Sigmoid colon (tissue), 6 donors: ENCODE measurements at regions not wholly inside any gene's neighbourhood (a gene's known extent, or its start where the extent isn't known, plus 50 kb on each side); places are given as distances from the start of the nearest gene placed in this dataset.

ENCODE experiments used
- DNase-seq: peaks from one replicate; pipeline ENCODE4 v3.0.0-alpha.2; 2019
- H3K27ac ChIP-seq, 4 donors: fragments of 200-600 bp; sonication (generic); one replicate each; pipeline ENCODE4 v1.5.1; 2016 to 2019; ENCODE audit warnings: mild to moderate bottlenecking in 1 of 4
- H3K27me3 ChIP-seq, 3 donors: fragments of 200-600 bp; sonication (generic); one replicate each; pipeline ENCODE4 v1.5.1; 2019; ENCODE audit warnings: mild to moderate bottlenecking in 1 of 3
- H3K36me3 ChIP-seq, 4 donors: fragments of 200-600 bp; sonication (generic); one replicate each; pipeline ENCODE4 v1.5.1; 2016 to 2019
- H3K4me1 ChIP-seq, 4 donors: fragments of 200-600 bp; sonication (generic); one replicate each; pipeline ENCODE4 v1.5.1; 2017 to 2019
- H3K4me3 ChIP-seq, 4 donors: fragments of 200-600 bp; sonication (generic); one replicate each; pipeline ENCODE4 v1.5.1; 2017 to 2019; ENCODE audit warnings: mild to moderate bottlenecking in 2 of 4, moderate library complexity in 1 of 4
- H3K9me3 ChIP-seq, 4 donors: fragments of 200-600 bp in 3 of 4; sonication (generic) in 3 of 4; one replicate each; pipeline versions ENCODE4 v1.5.1 to v1.6.1; 2013 to 2019
- EP300 ChIP-seq, 4 donors: sonication (generic); formaldehyde crosslinking; IDR thresholded peaks; one replicate each; pipeline ENCODE4 v1.6.1; 2017; ENCODE audit warnings: antibody characterized with exemption in 4 of 4
- POLR2A ChIP-seq, 2 donors: fragments of 450-650 bp; IDR thresholded peaks; one replicate each; pipeline ENCODE4 v1.6.1; 2016; ENCODE audit warnings: antibody characterized with exemption in 2 of 2, mild to moderate bottlenecking in 2 of 2, moderate library complexity in 2 of 2
- POLR2AphosphoS5 ChIP-seq, 4 donors: sonication (generic); formaldehyde crosslinking; IDR thresholded peaks; one replicate each; pipeline ENCODE4 v1.6.1; 2017; ENCODE audit warnings: antibody characterized with exemption in 4 of 4
- WGBS, 2 donors: extraction: QIAGEN DNeasy Blood & Tissue Kit; methylation state at CpG; one replicate each; pipeline ENCODE4 v1.1.7; 2013; 5-methylcytosine and 5-hydroxymethylcytosine counted together
- intact Hi-C: fragments of 100-400 bp; cut with DNase I; formaldehyde crosslinking; loops from one replicate; pipeline ENCODE4 v1.15.1; 2023
- TF ChIP-seq, protein P1 (sequence below), 4 experiments: fragments of 450-650 bp in 3 of 4; fragments of 200-600 bp in 1 of 4; IDR thresholded peaks; one replicate each; pipeline ENCODE4 v1.5.1; 2016 to 2019; ENCODE audit warnings: antibody characterized with exemption in 4 of 4, mild to moderate bottlenecking in 3 of 4, moderate library complexity in 2 of 4
- donor health status: healthy with polysubstance abuse.
- donor health status: healthy.

DNA sequence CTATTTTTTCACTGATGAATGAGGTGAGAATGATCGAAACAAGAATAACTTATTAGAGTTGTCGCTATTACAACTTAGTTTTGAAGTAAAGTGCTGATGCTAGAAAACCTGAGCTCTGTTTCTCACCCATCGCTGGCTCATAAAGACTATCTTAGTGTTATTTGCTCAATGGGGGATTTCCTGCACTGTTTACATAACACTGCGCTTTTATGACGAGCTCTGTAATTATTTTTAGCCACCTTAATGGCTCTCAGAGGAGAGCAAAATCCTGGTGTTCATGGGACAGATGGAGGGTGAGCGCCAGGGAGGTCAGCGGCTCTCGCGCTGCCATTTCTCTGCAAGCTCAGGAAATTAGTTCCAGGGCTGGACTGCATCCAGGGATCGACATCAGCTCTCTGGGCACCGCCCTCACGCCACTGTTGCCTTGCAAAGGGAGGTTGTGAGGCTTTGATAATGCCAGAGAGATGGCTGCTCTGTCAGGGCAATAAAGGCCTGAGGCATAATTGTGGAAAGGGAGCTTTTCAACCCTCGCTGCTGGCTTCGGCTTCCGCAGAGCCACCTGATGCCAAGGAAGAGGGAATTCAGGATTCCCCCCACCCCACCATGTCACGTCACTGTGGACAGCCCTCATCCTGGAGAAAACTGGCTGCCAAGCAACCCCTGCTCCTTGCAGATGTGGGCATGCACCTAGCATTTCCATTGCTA lies 72.0 kb downstream of the DACT2 start:
- Histone ChIP-seq H3K27me3 (no peaks in the 10 kb centered on the region), H3K9me3 (no peaks in the 10 kb centered on the region), H3K36me3 (no peaks in the 10 kb centered on the region), H3K4me3 (no peak overlapping the region), H3K27ac (peak overlapping the region in 1 of 4 donors; percentile 18), H3K4me1 (peaks cover 0 to 12% (median 8%) of the 10 kb centered on the region in 4 donors)
- TF ChIP-seq POLR2A (IDR thresholded peaks at IDR 0.05) (no peak), POLR2AphosphoS5 (IDR thresholded peaks at IDR 0.05) (no peak), EP300 (IDR thresholded peaks at IDR 0.05) (no peak)
- TF ChIP-seq, protein P1, sequence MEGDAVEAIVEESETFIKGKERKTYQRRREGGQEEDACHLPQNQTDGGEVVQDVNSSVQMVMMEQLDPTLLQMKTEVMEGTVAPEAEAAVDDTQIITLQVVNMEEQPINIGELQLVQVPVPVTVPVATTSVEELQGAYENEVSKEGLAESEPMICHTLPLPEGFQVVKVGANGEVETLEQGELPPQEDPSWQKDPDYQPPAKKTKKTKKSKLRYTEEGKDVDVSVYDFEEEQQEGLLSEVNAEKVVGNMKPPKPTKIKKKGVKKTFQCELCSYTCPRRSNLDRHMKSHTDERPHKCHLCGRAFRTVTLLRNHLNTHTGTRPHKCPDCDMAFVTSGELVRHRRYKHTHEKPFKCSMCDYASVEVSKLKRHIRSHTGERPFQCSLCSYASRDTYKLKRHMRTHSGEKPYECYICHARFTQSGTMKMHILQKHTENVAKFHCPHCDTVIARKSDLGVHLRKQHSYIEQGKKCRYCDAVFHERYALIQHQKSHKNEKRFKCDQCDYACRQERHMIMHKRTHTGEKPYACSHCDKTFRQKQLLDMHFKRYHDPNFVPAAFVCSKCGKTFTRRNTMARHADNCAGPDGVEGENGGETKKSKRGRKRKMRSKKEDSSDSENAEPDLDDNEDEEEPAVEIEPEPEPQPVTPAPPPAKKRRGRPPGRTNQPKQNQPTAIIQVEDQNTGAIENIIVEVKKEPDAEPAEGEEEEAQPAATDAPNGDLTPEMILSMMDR (IDR thresholded peaks at IDR 0.05), result no peak
- 9 to 41% methylated on average over 16 of the region's 16 CpGs for WGBS, 2 donors
- DNase-seq, result no peak
- intact Hi-C loops, result no loop called here

- H3K27ac ChIP-seq, result no peak overlapping the region
Observed at GRCh38 chr6:168244961-168245551, 74.5 kb downstream of the DACT2 start.

DNA sequence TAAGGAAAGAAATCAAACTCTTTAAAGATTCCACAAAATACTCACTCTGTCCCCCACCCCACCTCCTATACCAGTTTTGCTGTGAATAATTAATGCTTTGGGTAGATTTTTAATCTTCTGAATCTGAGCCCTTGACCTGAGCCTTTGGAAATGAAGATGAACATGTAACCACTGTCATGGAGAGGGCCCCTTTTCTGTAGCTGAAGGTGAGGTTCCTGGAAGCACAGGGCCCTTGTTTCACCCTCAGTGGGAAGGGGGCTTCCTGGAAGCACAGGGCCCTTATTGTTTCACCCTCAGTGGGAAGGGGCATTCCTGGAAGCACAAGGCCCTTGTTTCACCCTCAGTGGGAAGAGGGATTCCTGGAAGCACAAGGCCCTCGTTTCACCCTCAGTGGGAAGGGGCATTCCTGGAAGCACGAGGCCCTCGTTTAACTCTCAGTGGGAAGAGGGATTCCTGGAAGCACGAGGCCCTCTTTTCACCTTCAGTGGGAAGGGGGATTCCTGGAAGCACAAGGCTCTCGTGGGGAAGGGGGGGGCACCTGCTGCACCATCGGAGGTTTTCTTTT lies 75.7 kb downstream of the DACT2 start:
- Histone ChIP-seq H3K27me3 (no peaks in the 10 kb centered on the region), H3K36me3 (no peaks in the 10 kb centered on the region), H3K4me1 (peaks cover 0 to 30% (median 8%) of the 10 kb centered on the region in 4 donors), H3K9me3 (no peaks in the 10 kb centered on the region), H3K27ac (no peak overlapping the region), H3K4me3 (no peak overlapping the region)
- WGBS, 2 donors, result 71 to 88% methylated on average over 6 of the region's 6 CpGs
- TF ChIP-seq, protein P1 (IDR thresholded peaks at IDR 0.05), result no peak
- TF ChIP-seq POLR2A (IDR thresholded peaks at IDR 0.05) (no peak), EP300 (IDR thresholded peaks at IDR 0.05) (no peak), POLR2AphosphoS5 (IDR thresholded peaks at IDR 0.05) (no peak)
- intact Hi-C loops, result no loop called here
- DNase-seq, result no peak

More at GRCh38 chr6:168244961-168245551, 74.5 kb downstream of the DACT2 start:
- H3K4me1 ChIP-seq, result peaks cover 0 to 19% (median 8%) of the 10 kb centered on the region in 4 donors
- WGBS, 2 donors, result 95 to 96% methylated on average over 17 of the region's 17 CpGs
- no peak for DNase-seq
- intact Hi-C loops, result no loop called here
- TF ChIP-seq, protein P1 (IDR thresholded peaks at IDR 0.05), result no peak
- no peak for TF ChIP-seq POLR2A (IDR thresholded peaks at IDR 0.05)
- no peak for TF ChIP-seq EP300 (IDR thresholded peaks at IDR 0.05)
- no peak for TF ChIP-seq POLR2AphosphoS5 (IDR thresholded peaks at IDR 0.05)
- H3K9me3 ChIP-seq, result no peaks in the 10 kb centered on the region
- H3K36me3 ChIP-seq, result no peaks in the 10 kb centered on the region
- no peaks in the 10 kb centered on the region for H3K27me3 ChIP-seq
- no peak overlapping the region for H3K4me3 ChIP-seq

DNA sequence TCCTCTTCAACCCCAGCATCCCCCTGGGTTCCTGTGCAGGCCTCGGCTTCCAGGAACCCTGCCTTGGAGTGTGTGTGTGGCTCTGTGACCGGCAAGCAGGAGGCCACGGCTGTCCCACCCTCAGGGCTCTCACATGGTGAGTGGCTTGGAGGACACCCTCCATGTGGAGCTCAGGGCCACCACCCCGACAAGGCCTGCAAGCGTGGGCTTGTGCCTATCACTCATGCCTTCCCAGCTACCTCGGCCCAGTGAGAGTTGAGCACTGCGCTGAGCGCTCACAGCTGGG lies 76.7 kb downstream of the DACT2 start:
- DNase-seq, result no peak
- Histone ChIP-seq H3K4me3 (no peak overlapping the region), H3K27ac (no peak overlapping the region), H3K36me3 (no peaks in the 10 kb centered on the region), H3K27me3 (no peaks in the 10 kb centered on the region), H3K4me1 (peaks cover 0 to 28% (median 7%) of the 10 kb centered on the region in 4 donors), H3K9me3 (no peaks in the 10 kb centered on the region)
- intact Hi-C loops, result no loop called here
- 89 to 97% methylated on average over 8 of the region's 8 CpGs for WGBS, 2 donors
- no peak for TF ChIP-seq EP300 (IDR thresholded peaks at IDR 0.05)
- TF ChIP-seq POLR2A (IDR thresholded peaks at IDR 0.05), result no peak
- TF ChIP-seq, protein P1 (IDR thresholded peaks at IDR 0.05), result no peak
- no peak for TF ChIP-seq POLR2AphosphoS5 (IDR thresholded peaks at IDR 0.05)
